G401.6 (cell line): ENCODE measurements at regions not wholly inside any gene's neighbourhood (a gene's known extent, or its start where the extent isn't known, plus 50 kb on each side); places are given as distances from the start of the nearest gene placed in this dataset.
A peak's percentile ranks its signal among the peaks of the same experiment; 100 is the strongest.
"Not testable (repeated sequence)": the region's sequence is repeated elsewhere in the genome, so short reads cannot be mapped to it uniquely, and the experiment has no call there.

Experiments used
- FAIRE-seq: peaks from 2 replicates; lab custom pipeline; 2012; peaks lifted over from hg19 to GRCh38; lab: Jason Lieb, UNC

- FAIRE-seq, result no peak
Observed at GRCh38 chr6:27736686-27737085, 175.5 kb downstream of the OR2B2 start.

GRCh38 chr6:27728442-27728841 lies 183.8 kb downstream of the OR2B2 start:
- FAIRE-seq, result no peak

- FAIRE-seq, result peak; percentile 85
Observed at GRCh38 chr6:27726619-27727023, 185.6 kb downstream of the OR2B2 start.

- peak; percentile 48 for FAIRE-seq
Observed at GRCh38 chr6:27720607-27721580, 191.3 kb downstream of the OR2B2 start.

- FAIRE-seq, result not testable (repeated sequence)
Observed at GRCh38 chr6:27719039-27719438, 193.2 kb downstream of the OR2B2 start.

GRCh38 chr6:27706431-27706830 lies 205.8 kb downstream of the OR2B2 start:
- no peak for FAIRE-seq

GRCh38 chr6:27700337-27700736 lies 211.9 kb downstream of the OR2B2 start:
- no peak for FAIRE-seq

- FAIRE-seq, result no peak
Observed at GRCh38 chr6:27694547-27694874, 217.7 kb downstream of the OR2B2 start.

GRCh38 chr6:27693766-27694546 lies 218.2 kb downstream of the OR2B2 start:
- no peak for FAIRE-seq

GRCh38 chr6:27692133-27692532 lies 219.2 kb upstream of the ZNF184 start:
- FAIRE-seq, result not testable (repeated sequence)

GRCh38 chr6:27688014-27688586 lies 215.2 kb upstream of the ZNF184 start:
- peak; percentile 97 for FAIRE-seq

- no peak for FAIRE-seq
Observed at GRCh38 chr6:27687154-27688013, 214.5 kb upstream of the ZNF184 start.

GRCh38 chr6:27685279-27685678 lies 212.4 kb upstream of the ZNF184 start:
- FAIRE-seq, result no peak

- peak; percentile 99 for FAIRE-seq
Observed at GRCh38 chr6:27684264-27685211, 211.6 kb upstream of the ZNF184 start.

- FAIRE-seq, result no peak
Observed at GRCh38 chr6:27679964-27680694, 207.2 kb upstream of the ZNF184 start.

GRCh38 chr6:27679308-27679963 lies 206.5 kb upstream of the ZNF184 start:
- FAIRE-seq, result no peak

- FAIRE-seq, result no peak
Observed at GRCh38 chr6:27678469-27678868, 205.6 kb upstream of the ZNF184 start.

- no peak for FAIRE-seq
Observed at GRCh38 chr6:27674882-27675281, 202.0 kb upstream of the ZNF184 start.

GRCh38 chr6:27672113-27672799 lies 199.4 kb upstream of the ZNF184 start:
- FAIRE-seq, result peak; percentile 98
